Lower leg skin (tissue), 4 donors: ENCODE measurements at regions not wholly inside any gene's neighbourhood (a gene's known extent, or its start where the extent isn't known, plus 50 kb on each side); places are given as distances from the start of the nearest gene placed in this dataset.

Source experiments
- DNase-seq, 2 donors: peaks; one replicate each; pipeline ENCODE4 v3.0.0-alpha.2; 2019; ENCODE audit warnings: low spot score in 2 of 2
- H3K4me3 ChIP-seq: fragments of 200-600 bp; sonication (generic); 2 replicates; pipeline ENCODE4 v1.5.1; 2017; ENCODE audit warnings: mild to moderate bottlenecking, low read depth; ENCODE audit not compliant: poor library complexity, severe bottlenecking
- POLR2A ChIP-seq, 2 donors: fragments of 450-650 bp; IDR thresholded peaks; one replicate each; pipeline ENCODE4 v1.6.1; 2016 to 2017; ENCODE audit warnings: antibody characterized with exemption in 2 of 2, mild to moderate bottlenecking in 1 of 2, moderate library complexity in 1 of 2
- WGBS, 2 donors: methylation state at CpG; one replicate each; pipeline ENCODE4 v1.1.5; 2018; 5-methylcytosine and 5-hydroxymethylcytosine counted together
- intact Hi-C: fragments of 100-400 bp; cut with DNase I; formaldehyde crosslinking; loops from one replicate; pipeline ENCODE4 v1.15.0; 2023; ENCODE audit warnings: low total_unique reads
- TF ChIP-seq, protein P1 (sequence below), 3 donors: fragments of 450-650 bp; IDR thresholded peaks; one replicate each; pipeline ENCODE4 v1.5.1; 2016; ENCODE audit warnings: antibody characterized with exemption in 3 of 3, mild to moderate bottlenecking in 3 of 3, moderate library complexity in 2 of 3

DNA sequence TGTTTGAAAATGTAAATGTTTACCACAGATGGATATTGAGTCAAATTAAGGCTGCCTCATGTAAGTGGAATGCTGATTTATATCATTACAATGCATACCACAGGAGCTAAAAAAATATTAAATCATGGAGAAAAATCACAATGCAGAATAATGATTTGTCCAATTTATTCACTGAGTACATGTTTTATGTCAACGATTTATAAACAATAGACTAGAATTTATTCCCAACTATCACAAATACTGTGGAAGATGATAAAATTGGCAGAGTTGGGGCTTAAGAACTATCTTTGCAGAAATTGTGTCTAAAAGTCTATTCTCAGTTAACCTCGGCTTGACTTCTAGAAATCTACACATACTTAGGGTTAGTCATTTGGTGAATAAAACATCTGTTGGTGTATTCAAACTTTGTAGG lies 472.1 kb upstream of the MARCKS start:
- no peak for DNase-seq
- TF ChIP-seq, protein P1, sequence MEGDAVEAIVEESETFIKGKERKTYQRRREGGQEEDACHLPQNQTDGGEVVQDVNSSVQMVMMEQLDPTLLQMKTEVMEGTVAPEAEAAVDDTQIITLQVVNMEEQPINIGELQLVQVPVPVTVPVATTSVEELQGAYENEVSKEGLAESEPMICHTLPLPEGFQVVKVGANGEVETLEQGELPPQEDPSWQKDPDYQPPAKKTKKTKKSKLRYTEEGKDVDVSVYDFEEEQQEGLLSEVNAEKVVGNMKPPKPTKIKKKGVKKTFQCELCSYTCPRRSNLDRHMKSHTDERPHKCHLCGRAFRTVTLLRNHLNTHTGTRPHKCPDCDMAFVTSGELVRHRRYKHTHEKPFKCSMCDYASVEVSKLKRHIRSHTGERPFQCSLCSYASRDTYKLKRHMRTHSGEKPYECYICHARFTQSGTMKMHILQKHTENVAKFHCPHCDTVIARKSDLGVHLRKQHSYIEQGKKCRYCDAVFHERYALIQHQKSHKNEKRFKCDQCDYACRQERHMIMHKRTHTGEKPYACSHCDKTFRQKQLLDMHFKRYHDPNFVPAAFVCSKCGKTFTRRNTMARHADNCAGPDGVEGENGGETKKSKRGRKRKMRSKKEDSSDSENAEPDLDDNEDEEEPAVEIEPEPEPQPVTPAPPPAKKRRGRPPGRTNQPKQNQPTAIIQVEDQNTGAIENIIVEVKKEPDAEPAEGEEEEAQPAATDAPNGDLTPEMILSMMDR (IDR thresholded peaks at IDR 0.05): no peak
- no peak for TF ChIP-seq POLR2A (IDR thresholded peaks at IDR 0.05)
- WGBS, 2 donors: 85 to 90% methylated on average over 2 of the region's 2 CpGs
- intact Hi-C loops: no loop called here
- H3K4me3 ChIP-seq: no peak overlapping the region

GRCh38 chr6:113388996-113389395 lies 468.1 kb upstream of the MARCKS start:
- intact Hi-C loops: no loop called here
- TF ChIP-seq POLR2A (IDR thresholded peaks at IDR 0.05): no peak
- TF ChIP-seq, protein P1 (IDR thresholded peaks at IDR 0.05): no peak
- H3K4me3 ChIP-seq: no peak overlapping the region
- no peak for DNase-seq
- 67% methylated on average over 2 of the region's 2 CpGs for WGBS, 2 donors

GRCh38 chr6:113392551-113393055 lies 464.5 kb upstream of the MARCKS start:
- WGBS, 2 donors: 85 to 93% methylated on average over 3 of the region's 3 CpGs
- H3K4me3 ChIP-seq: no peak overlapping the region
- intact Hi-C loops: no loop called here
- DNase-seq: no peak
- TF ChIP-seq, protein P1 (IDR thresholded peaks at IDR 0.05): no peak
- TF ChIP-seq POLR2A (IDR thresholded peaks at IDR 0.05): no peak

- intact Hi-C loops: no loop called here
- no peak overlapping the region for H3K4me3 ChIP-seq
- no peak for DNase-seq
- 81 to 82% methylated on average over 4 of the region's 4 CpGs for WGBS, 2 donors
- TF ChIP-seq, protein P1 (IDR thresholded peaks at IDR 0.05): no peak
- TF ChIP-seq POLR2A (IDR thresholded peaks at IDR 0.05): no peak
Observed at GRCh38 chr6:113394216-113394615, 462.9 kb upstream of the MARCKS start.

GRCh38 chr6:113394729-113395128 lies 462.4 kb upstream of the MARCKS start:
- H3K4me3 ChIP-seq: no peak overlapping the region
- 80 to 89% methylated on average over 2 of the region's 2 CpGs for WGBS, 2 donors
- no peak for TF ChIP-seq POLR2A (IDR thresholded peaks at IDR 0.05)
- TF ChIP-seq, protein P1 (IDR thresholded peaks at IDR 0.05): no peak
- no peak for DNase-seq
- intact Hi-C loops: no loop called here

GRCh38 chr6:113396730-113397129 lies 460.4 kb upstream of the MARCKS start:
- no peak overlapping the region for H3K4me3 ChIP-seq
- intact Hi-C loops: no loop called here
- 74 to 76% methylated on average over 2 of the region's 2 CpGs for WGBS, 2 donors
- no peak for DNase-seq
- TF ChIP-seq POLR2A (IDR thresholded peaks at IDR 0.05): no peak
- TF ChIP-seq, protein P1 (IDR thresholded peaks at IDR 0.05): no peak
